WERI-Rb-1 (cell line): ENCODE measurements at regions not wholly inside any gene's neighbourhood (a gene's known extent, or its start where the extent isn't known, plus 50 kb on each side); places are given as distances from the start of the nearest gene placed in this dataset.

ENCODE experiments used
- DNase-seq: peaks from one replicate; pipeline ENCODE4 v3.0.0-alpha.2; 2020
- H3K27ac ChIP-seq: fragments of 250-450 bp; sonication (Bioruptor Pico); 2 replicates; pipeline ENCODE4 v1.5.1; 2020; ENCODE audit warnings: mild to moderate bottlenecking, moderate library complexity
- H3K27me3 ChIP-seq: fragments of 250-450 bp; sonication (Bioruptor Pico); 2 replicates; pipeline ENCODE4 v1.5.1; 2021; ENCODE audit warnings: mild to moderate bottlenecking, low read depth, moderate library complexity; ENCODE audit not compliant: insufficient read depth, severe bottlenecking
- H3K36me3 ChIP-seq: fragments of 250-450 bp; sonication (Bioruptor Pico); 2 replicates; pipeline ENCODE4 v1.5.1; 2020; ENCODE audit warnings: mild to moderate bottlenecking, moderate library complexity
- H3K4me3 ChIP-seq: 2 replicates; pipeline ENCODE4 v1.5.1; 2011; ENCODE audit warnings: low read depth, mild to moderate bottlenecking, control low read depth, low read length
- H3K9me3 ChIP-seq: fragments of 250-450 bp; sonication (Bioruptor Pico); 2 replicates; pipeline ENCODE4 v1.5.1; 2021; ENCODE audit warnings: mild to moderate bottlenecking, moderate library complexity; ENCODE audit not compliant: severe bottlenecking
- TF ChIP-seq, protein P1 (sequence below): IDR thresholded peaks from 2 replicates; pipeline ENCODE4 v1.5.1; 2011; ENCODE audit warnings: low read depth, mild to moderate bottlenecking, control low read depth, inconsistent platforms, low read length

DNA sequence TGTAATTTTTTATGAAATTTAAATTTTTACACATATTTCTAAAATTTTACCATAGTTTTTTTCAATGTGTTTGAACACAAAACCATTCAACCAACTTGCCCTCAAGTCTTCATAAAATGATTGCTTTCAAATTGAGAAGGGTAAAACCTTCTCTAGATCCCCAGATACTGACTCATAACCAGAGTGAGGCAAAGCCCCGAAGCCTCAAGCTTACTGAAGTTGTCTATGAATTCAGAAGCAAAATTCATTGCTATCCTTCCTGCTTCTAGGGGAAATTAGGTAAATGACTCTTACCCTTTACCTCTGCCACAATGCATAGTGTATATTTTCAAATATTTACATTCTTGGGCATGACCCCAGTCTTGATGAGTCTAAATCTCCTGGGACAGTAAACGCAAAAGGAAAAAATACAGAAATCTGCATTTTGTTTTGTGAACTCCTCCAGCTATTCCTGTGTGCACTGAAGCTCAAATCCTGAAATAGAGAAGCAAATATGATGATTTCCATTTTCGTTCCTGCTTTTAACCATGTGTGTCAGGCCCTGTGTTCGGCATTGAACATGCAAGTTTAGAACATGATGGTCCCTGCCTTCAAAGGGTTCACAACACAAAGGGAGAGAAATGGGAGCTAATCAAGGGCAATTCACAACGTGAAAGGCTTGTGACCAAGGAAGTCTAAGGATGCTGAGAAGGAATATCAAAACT, 246.3 kb downstream of the SUCLG1 start:
- TF ChIP-seq, protein P1, sequence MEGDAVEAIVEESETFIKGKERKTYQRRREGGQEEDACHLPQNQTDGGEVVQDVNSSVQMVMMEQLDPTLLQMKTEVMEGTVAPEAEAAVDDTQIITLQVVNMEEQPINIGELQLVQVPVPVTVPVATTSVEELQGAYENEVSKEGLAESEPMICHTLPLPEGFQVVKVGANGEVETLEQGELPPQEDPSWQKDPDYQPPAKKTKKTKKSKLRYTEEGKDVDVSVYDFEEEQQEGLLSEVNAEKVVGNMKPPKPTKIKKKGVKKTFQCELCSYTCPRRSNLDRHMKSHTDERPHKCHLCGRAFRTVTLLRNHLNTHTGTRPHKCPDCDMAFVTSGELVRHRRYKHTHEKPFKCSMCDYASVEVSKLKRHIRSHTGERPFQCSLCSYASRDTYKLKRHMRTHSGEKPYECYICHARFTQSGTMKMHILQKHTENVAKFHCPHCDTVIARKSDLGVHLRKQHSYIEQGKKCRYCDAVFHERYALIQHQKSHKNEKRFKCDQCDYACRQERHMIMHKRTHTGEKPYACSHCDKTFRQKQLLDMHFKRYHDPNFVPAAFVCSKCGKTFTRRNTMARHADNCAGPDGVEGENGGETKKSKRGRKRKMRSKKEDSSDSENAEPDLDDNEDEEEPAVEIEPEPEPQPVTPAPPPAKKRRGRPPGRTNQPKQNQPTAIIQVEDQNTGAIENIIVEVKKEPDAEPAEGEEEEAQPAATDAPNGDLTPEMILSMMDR = no peak
- Histone ChIP-seq H3K27ac (no peak overlapping the region), H3K4me3 (no peak overlapping the region), H3K27me3 (no peaks in the 10 kb centered on the region), H3K9me3 (no peaks in the 10 kb centered on the region), H3K36me3 (no peaks in the 10 kb centered on the region)
- no peak for DNase-seq

GRCh38 chr2:84209941-84210340, 249.1 kb downstream of the SUCLG1 start:
- H3K27me3 ChIP-seq = no peaks in the 10 kb centered on the region
- no peaks in the 10 kb centered on the region for H3K9me3 ChIP-seq
- no peak for DNase-seq
- no peak overlapping the region for H3K4me3 ChIP-seq
- H3K27ac ChIP-seq = no peak overlapping the region
- no peaks in the 10 kb centered on the region for H3K36me3 ChIP-seq
- TF ChIP-seq, protein P1 = no peak

DNA sequence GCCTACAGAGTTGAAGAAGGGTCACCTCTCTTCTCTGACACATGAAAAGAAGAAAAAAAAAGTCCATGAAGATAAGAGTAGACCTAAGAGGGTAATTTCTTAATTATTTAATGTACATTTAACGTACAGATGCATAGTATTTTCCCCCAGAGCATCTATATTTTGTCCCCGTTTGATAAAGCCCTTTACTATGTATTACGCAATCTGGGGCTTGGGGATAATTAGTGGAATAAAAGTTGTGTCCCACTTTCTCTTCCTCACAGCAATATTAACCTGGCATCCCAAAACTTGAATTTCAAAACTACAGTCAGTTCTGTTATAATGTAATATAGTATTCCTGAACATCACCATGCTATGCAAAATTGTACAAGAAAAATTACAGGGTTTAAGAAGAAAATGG, 254.1 kb downstream of the SUCLG1 start:
- no peak overlapping the region for H3K27ac ChIP-seq
- DNase-seq = no peak
- H3K27me3 ChIP-seq = no peaks in the 10 kb centered on the region
- no peaks in the 10 kb centered on the region for H3K9me3 ChIP-seq
- no peak overlapping the region for H3K4me3 ChIP-seq
- no peaks in the 10 kb centered on the region for H3K36me3 ChIP-seq
- TF ChIP-seq, protein P1 = no peak

GRCh38 chr2:84202166-84202565, 256.9 kb downstream of the SUCLG1 start:
- Histone ChIP-seq H3K4me3 (no peak overlapping the region), H3K36me3 (no peaks in the 10 kb centered on the region), H3K27me3 (no peaks in the 10 kb centered on the region), H3K27ac (no peak overlapping the region), H3K9me3 (no peaks in the 10 kb centered on the region)
- TF ChIP-seq, protein P1 = no peak
- no peak for DNase-seq

GRCh38 chr2:84201158-84201557, 257.9 kb downstream of the SUCLG1 start:
- TF ChIP-seq, protein P1 = no peak
- DNase-seq = no peak
- Histone ChIP-seq H3K36me3 (no peaks in the 10 kb centered on the region), H3K27ac (no peak overlapping the region), H3K4me3 (no peak overlapping the region), H3K9me3 (no peaks in the 10 kb centered on the region), H3K27me3 (no peaks in the 10 kb centered on the region)

GRCh38 chr2:84197901-84198300, 261.2 kb downstream of the SUCLG1 start:
- Histone ChIP-seq H3K27ac (no peak overlapping the region), H3K4me3 (no peak overlapping the region), H3K36me3 (no peaks in the 10 kb centered on the region), H3K9me3 (no peaks in the 10 kb centered on the region), H3K27me3 (no peaks in the 10 kb centered on the region)
- DNase-seq = no peak
- TF ChIP-seq, protein P1 = no peak
